ENCODE measurements at regions not wholly inside any gene's neighbourhood (a gene's known extent, or its start where the extent isn't known, plus 50 kb on each side); places are given as distances from the start of the nearest gene placed in this dataset.

DNA sequence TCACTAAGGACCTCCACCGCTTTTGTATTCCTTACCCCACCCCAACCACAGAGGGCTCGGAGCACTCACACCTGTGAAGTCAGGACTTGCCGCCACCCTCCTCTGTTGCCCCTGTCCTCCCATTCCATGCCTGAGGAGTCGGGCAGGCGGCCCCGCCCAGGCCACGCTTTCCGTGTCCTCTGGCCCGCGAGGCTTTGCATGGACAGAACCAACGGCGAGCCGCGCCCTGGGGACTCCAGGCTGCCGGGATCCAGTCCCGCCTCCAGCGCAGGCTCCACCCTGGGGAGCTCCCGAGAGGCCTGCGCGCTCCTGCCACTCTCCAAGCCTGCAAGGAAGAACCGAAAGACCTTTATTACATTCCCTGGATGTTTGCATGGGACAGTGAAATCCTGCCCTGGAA lies 366.4 kb upstream of the POM121L12 start:
- Histone ChIP-seq H3K36me3 (no peaks in the 10 kb centered on the region), H3K4me1 (no peaks in the 10 kb centered on the region), H3K27ac (no peak overlapping the region), H3K4me3 (no peak overlapping the region), H4K20me1 (no peaks in the 10 kb centered on the region), H3K9ac (no peak overlapping the region), H3K27me3 (no peaks in the 10 kb centered on the region), H3K4me2 (no peak overlapping the region), H3K9me3 (replicated peaks in 1 of 11) (no peaks in the 10 kb centered on the region)
- no peak for TF ChIP-seq Cebpa-rat (IDR thresholded peaks at IDR 0.05)

DNA sequence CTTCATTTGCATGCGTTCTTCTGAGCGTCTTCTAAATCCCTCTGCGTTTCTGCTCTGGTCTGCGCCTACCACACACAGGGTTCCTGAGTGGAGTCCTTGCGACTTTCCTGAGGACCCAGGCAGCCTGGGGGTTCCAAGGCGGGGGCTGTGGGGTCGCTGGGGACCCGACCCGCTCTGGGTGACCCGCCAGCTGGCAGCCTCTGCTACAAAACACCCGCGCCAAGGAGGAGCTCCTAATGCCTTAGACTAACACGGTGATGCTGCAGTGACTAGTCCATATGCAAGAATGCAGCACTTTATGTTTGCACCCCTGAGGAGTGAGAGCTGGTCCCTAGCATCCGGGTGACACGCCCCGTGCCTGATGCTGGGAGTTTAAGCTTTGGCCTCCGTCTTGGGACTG lies 367.0 kb upstream of the POM121L12 start:
- TF ChIP-seq Cebpa-rat (IDR thresholded peaks at IDR 0.05): no peak
- no peaks in the 10 kb centered on the region for H3K36me3 ChIP-seq
- no peaks in the 10 kb centered on the region for H3K9me3 ChIP-seq (replicated peaks in 1 of 11)
- no peak overlapping the region for H3K9ac ChIP-seq
- H3K27me3 ChIP-seq: no peaks in the 10 kb centered on the region
- H4K20me1 ChIP-seq: no peaks in the 10 kb centered on the region
- no peak overlapping the region for H3K4me2 ChIP-seq
- no peak overlapping the region for H3K4me3 ChIP-seq
- H3K27ac ChIP-seq: no peak overlapping the region
- no peaks in the 10 kb centered on the region for H3K4me1 ChIP-seq

DNA sequence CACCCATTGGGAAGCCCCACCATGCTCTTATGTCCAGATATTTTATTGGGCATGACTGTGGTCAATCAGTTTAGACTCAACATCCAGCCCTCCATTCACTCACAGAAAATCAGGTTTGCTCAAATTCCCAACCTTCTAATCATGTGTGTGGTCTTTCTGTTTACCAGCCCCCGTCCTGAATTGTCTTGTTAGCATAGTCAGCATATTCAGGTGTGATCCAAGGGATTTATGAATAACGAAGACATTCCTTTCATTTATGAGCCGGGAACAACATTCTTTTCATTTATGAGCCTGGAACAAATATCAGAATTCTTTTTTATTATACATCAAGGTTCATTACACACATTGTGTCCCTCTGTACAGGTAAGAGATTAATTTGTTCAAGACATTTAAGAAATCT lies 376.3 kb upstream of the POM121L12 start:
- no peak for TF ChIP-seq Cebpa-rat (IDR thresholded peaks at IDR 0.05)
- Histone ChIP-seq H3K27me3 (no peaks in the 10 kb centered on the region), H3K9me3 (replicated peaks in 1 of 11) (peaks cover 0 to 9% (median 0%) of the 10 kb centered on the region in 11 experiments; a peak in 2 of 22 replicates), H3K36me3 (no peaks in the 10 kb centered on the region), H4K20me1 (no peaks in the 10 kb centered on the region), H3K4me1 (no peaks in the 10 kb centered on the region), H3K4me2 (no peak overlapping the region), H3K9ac (no peak overlapping the region), H3K27ac (no peak overlapping the region), H3K4me3 (no peak overlapping the region)

DNA sequence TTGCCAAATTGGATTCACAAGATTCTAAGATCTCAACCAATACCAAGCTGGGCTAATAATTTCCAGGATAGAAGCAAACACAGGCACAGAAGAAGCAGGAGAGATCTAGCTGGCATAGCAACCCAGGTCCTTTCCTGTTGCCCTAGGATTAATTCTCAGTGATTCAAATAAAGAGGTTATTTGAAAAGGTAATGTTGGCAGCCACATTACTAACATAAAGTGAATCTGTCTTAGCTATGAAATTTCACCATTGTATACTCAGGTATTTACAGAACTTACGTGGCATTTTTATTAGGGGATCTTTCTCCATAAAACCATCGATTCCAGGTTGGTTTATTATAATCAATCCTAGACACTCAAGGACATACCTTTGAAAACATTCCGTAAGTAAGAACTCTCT lies 379.3 kb upstream of the POM121L12 start:
- Histone ChIP-seq H3K27me3 (no peaks in the 10 kb centered on the region), H3K36me3 (no peaks in the 10 kb centered on the region), H3K4me1 (no peaks in the 10 kb centered on the region), H3K27ac (no peak overlapping the region), H3K4me2 (no peak overlapping the region), H3K4me3 (no peak overlapping the region), H4K20me1 (no peaks in the 10 kb centered on the region), H3K9ac (no peak overlapping the region), H3K9me3 (replicated peaks in 1 of 11) (peaks cover 0 to 9% (median 0%) of the 10 kb centered on the region in 11 experiments; a peak in 2 of 22 replicates)
- TF ChIP-seq Cebpa-rat (IDR thresholded peaks at IDR 0.05): no peak

DNA sequence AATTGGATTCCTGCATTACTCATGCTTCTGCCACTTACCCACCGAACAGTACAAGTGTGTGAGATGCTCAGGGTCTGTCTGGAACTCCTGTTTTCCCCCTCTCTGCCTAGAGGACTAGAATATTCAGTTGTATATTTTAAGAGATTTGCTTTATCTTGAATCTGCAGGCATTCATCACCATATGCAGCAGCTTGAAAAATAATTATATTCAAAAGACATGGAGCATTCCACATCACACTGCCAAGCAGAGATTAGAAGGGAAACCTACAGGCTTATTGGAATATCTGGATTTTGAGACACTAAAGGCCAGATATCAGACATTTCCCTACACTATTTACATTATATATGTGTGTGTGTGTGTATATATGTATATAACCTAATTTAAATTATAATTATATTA lies 382.8 kb upstream of the POM121L12 start:
- H4K20me1 ChIP-seq: no peaks in the 10 kb centered on the region
- no peak for TF ChIP-seq Cebpa-rat (IDR thresholded peaks at IDR 0.05)
- H3K4me3 ChIP-seq: no peak overlapping the region
- no peaks in the 10 kb centered on the region for H3K4me1 ChIP-seq
- H3K4me2 ChIP-seq: no peak overlapping the region
- no peaks in the 10 kb centered on the region for H3K27me3 ChIP-seq
- H3K9ac ChIP-seq: no peak overlapping the region
- no peak overlapping the region for H3K27ac ChIP-seq
- no peaks in the 10 kb centered on the region for H3K9me3 ChIP-seq (replicated peaks in 1 of 11)
- H3K36me3 ChIP-seq: no peaks in the 10 kb centered on the region

DNA sequence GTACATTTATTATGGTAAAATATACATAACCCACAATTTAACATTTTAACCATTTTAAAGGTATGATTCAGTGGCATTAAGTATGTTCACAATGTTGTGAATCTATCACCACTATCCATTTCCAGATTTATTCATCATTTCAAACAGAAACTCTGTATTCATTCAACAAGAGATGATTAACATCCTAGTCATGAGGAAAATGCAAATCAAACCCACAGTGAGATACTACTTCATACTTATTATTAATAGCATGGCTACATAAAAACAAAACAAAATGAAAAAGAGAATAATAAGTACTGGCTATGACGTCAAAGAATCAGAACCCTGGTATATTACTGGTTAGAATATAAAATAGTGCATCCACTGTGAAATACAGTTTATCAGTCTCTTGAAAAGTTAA lies 386.6 kb upstream of the POM121L12 start:
- H3K4me1 ChIP-seq: no peaks in the 10 kb centered on the region
- no peak for TF ChIP-seq Cebpa-rat (IDR thresholded peaks at IDR 0.05)
- no peaks in the 10 kb centered on the region for H3K27me3 ChIP-seq
- no peaks in the 10 kb centered on the region for H4K20me1 ChIP-seq
- no peaks in the 10 kb centered on the region for H3K36me3 ChIP-seq
- no peak overlapping the region for H3K4me2 ChIP-seq
- H3K9me3 ChIP-seq (replicated peaks in 1 of 11): no peaks in the 10 kb centered on the region
- no peak overlapping the region for H3K4me3 ChIP-seq
- no peak overlapping the region for H3K9ac ChIP-seq
- no peak overlapping the region for H3K27ac ChIP-seq

DNA sequence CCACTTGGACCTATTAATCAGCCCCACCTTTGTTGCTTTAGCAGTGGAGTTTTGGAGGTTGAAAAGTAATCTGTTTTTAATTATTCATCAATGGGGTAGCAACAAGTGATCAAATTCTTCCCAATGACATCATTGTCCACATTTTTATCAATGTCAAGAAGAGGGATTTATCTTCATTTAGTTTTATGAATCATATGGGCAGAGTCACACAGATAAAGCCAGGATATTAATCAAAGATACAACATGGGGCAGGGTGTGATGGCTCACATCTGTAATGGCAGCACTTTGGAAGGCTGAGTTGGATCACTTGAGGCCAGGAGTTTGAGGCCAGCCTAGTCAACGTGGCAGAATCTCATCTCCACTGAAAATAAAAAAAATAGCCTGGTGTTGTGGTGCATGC lies 388.4 kb upstream of the POM121L12 start:
- no peaks in the 10 kb centered on the region for H3K27me3 ChIP-seq
- H3K9ac ChIP-seq: no peak overlapping the region
- H3K4me2 ChIP-seq: no peak overlapping the region
- H3K9me3 ChIP-seq (replicated peaks in 1 of 11): no peaks in the 10 kb centered on the region
- H3K4me1 ChIP-seq: no peaks in the 10 kb centered on the region
- TF ChIP-seq Cebpa-rat (IDR thresholded peaks at IDR 0.05): no peak
- H3K36me3 ChIP-seq: no peaks in the 10 kb centered on the region
- no peak overlapping the region for H3K27ac ChIP-seq
- H4K20me1 ChIP-seq: no peaks in the 10 kb centered on the region
- no peak overlapping the region for H3K4me3 ChIP-seq

DNA sequence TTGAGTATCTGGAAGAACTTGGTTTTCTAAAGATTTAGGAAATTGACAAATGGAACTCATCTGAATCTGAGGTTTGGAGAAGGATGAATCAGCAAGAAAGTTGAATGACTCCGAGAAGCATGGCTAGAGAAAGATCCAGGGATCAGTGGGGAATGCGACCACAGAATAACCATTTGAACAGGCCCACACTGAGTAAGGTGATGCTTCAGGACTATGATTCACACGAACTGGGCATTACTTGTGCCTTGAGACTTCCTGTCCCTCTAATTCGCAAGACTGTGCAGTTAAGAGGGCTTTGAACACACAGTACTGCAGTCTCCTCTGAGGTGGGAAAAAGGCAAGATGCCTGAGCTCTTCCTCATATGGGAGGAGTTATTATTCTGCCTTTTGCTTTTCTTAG lies 395.5 kb upstream of the POM121L12 start:
- no peaks in the 10 kb centered on the region for H4K20me1 ChIP-seq
- H3K36me3 ChIP-seq: no peaks in the 10 kb centered on the region
- H3K4me2 ChIP-seq: no peak overlapping the region
- H3K4me3 ChIP-seq: no peak overlapping the region
- no peaks in the 10 kb centered on the region for H3K9me3 ChIP-seq (replicated peaks in 1 of 11)
- no peak for TF ChIP-seq Cebpa-rat (IDR thresholded peaks at IDR 0.05)
- no peak overlapping the region for H3K9ac ChIP-seq
- H3K4me1 ChIP-seq: no peaks in the 10 kb centered on the region
- no peaks in the 10 kb centered on the region for H3K27me3 ChIP-seq
- H3K27ac ChIP-seq: no peak overlapping the region

DNA sequence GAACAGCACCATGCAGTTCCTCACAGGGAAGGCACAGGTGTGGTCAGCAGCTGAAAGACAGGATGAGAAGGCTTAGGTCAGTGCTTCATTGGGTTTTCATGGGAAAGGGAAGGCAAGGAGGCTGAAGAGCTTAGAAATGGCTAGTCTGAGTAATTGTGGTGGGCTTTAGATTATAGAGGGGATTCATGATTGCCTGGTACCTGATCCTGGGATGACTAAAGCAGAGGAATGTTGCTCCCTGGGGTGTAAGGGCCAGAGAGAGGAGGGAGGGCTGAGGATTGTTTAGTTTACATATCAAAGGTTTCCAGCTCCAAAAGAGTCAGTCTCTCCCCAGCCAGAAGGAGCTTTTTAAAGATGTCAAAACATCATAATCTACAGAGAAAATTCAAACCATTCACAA lies 396.3 kb upstream of the POM121L12 start:
- TF ChIP-seq Cebpa-rat (IDR thresholded peaks at IDR 0.05): no peak
- Histone ChIP-seq H4K20me1 (no peaks in the 10 kb centered on the region), H3K4me2 (no peak overlapping the region), H3K4me1 (no peaks in the 10 kb centered on the region), H3K27ac (no peak overlapping the region), H3K4me3 (no peak overlapping the region), H3K27me3 (no peaks in the 10 kb centered on the region), H3K9me3 (replicated peaks in 1 of 11) (no peaks in the 10 kb centered on the region), H3K9ac (no peak overlapping the region), H3K36me3 (no peaks in the 10 kb centered on the region)

DNA sequence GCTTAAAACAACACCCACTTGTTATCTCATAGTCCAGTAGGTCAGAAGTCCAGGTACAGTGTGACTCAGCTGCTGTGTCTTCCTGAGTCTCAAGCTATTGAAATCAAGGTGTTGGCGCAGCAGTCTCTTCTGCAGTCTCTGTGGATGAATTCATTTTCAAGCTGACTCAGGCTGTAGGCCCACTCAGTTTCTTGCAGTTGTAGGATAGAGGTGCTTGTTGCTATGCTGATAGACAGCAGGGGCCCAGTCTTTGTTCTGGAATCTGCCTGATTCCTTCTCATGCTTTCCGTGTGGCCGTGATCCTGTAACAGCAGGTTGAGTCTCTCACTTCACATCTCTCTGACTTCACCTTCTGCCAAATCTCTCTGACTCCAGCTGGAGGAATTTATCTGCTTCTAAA lies 400.4 kb upstream of the POM121L12 start:
- Histone ChIP-seq H3K4me1 (no peaks in the 10 kb centered on the region), H3K4me2 (no peak overlapping the region), H3K27me3 (no peaks in the 10 kb centered on the region), H3K4me3 (no peak overlapping the region), H3K36me3 (no peaks in the 10 kb centered on the region), H3K9me3 (replicated peaks in 1 of 11) (no peaks in the 10 kb centered on the region), H3K27ac (no peak overlapping the region), H4K20me1 (no peaks in the 10 kb centered on the region), H3K9ac (no peak overlapping the region)
- no peak for TF ChIP-seq Cebpa-rat (IDR thresholded peaks at IDR 0.05)

DNA sequence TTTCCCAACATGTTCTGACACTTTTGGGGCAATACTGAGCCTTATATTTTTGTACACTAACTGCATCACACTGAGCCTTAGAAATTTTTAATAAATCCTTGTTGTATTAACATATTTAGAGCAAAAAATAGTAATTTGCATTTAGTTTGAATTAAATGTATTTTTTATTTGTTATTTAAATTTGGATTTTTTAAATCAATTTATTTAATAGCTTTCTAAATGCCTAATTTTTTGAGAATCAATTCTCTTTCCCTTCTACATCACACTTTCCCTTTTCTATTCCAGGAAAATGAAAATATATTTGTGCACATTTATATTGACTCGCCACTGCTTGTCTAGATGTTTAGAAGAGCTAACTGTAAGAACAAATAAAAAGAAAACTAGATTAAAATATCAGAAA lies 414.6 kb upstream of the POM121L12 start:
- no peak overlapping the region for H3K27ac ChIP-seq

More for the DNA sequence above, 414.6 kb upstream of the POM121L12 start:
- Histone ChIP-seq H3K4me1 (no peaks in the 10 kb centered on the region), H3K9me3 (replicated peaks in 1 of 11) (no peaks in the 10 kb centered on the region), H4K20me1 (no peaks in the 10 kb centered on the region), H3K9ac (no peak overlapping the region), H3K27me3 (no peaks in the 10 kb centered on the region), H3K4me2 (no peak overlapping the region), H3K36me3 (no peaks in the 10 kb centered on the region), H3K4me3 (no peak overlapping the region)
- TF ChIP-seq Cebpa-rat (IDR thresholded peaks at IDR 0.05): no peak

All from BLaER1 treated with 17β-estradiol and CSF1 and Interleukin-3, amounts not matched to agents 10 nM and 100 nM (cell line).